Osteocyte (in vitro differentiated cells): ENCODE measurements at regions not wholly inside any gene's neighbourhood (a gene's known extent, or its start where the extent isn't known, plus 50 kb on each side); places are given as distances from the start of the nearest gene placed in this dataset.
"Not testable (repeated sequence)": the region's sequence is repeated elsewhere in the genome, so short reads cannot be mapped to it uniquely, and the experiment has no call there.

Experiments used
- DNase-seq: peaks from one replicate; pipeline ENCODE4 v3.0.0; 2021; ENCODE audit warnings: mixed read lengths; ENCODE audit not compliant: unreplicated experiment; ENCODE audit errors: extremely low spot score
- H3K27ac Mint-ChIP-seq: one replicate; pipeline ENCODE4 v1.8.0; 2021; ENCODE audit warnings: mild to moderate bottlenecking, mixed read lengths; ENCODE audit not compliant: unreplicated experiment
- H3K27me3 Mint-ChIP-seq: one replicate; pipeline ENCODE4 v1.8.0; 2021; ENCODE audit warnings: mixed read lengths; ENCODE audit not compliant: unreplicated experiment
- H3K36me3 Mint-ChIP-seq: one replicate; pipeline ENCODE4 v1.8.0; 2021; ENCODE audit warnings: mixed read lengths; ENCODE audit not compliant: unreplicated experiment
- H3K4me1 Mint-ChIP-seq: one replicate; pipeline ENCODE4 v1.8.0; 2021; ENCODE audit warnings: mixed read lengths; ENCODE audit not compliant: unreplicated experiment
- H3K4me3 Mint-ChIP-seq: one replicate; pipeline ENCODE4 v1.8.0; 2021; ENCODE audit warnings: mild to moderate bottlenecking, moderate library complexity, mixed read lengths; ENCODE audit not compliant: unreplicated experiment
- H3K9me3 Mint-ChIP-seq: one replicate; pipeline ENCODE4 v1.8.0; 2021; ENCODE audit warnings: mixed read lengths; ENCODE audit not compliant: unreplicated experiment
- TF ChIP-seq, protein P1 (sequence below): fragments of 200-600 bp; sonication (generic); IDR thresholded peaks from 2 replicates; pipeline ENCODE4 v1.5.0; 2021; ENCODE audit warnings: antibody characterized with exemption, mild to moderate bottlenecking, moderate library complexity

DNA sequence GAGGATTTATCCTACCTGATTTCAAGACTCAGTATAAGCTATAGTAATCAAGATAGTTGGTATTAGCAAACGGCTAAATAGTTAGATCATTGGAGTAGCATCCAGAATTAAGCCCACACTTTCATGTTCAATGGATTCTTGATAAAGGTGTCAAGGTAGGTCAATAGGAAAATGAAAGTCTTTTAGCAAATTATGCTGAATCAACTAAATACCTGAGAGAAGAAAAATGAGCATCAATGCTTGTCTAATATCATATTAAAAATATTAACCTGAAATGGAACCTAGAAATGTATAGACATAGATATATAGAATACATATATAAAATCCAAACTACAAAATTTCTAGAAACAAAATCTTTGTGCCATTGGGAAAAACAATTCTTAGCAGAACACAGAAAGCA lies 685.6 kb downstream of the DTWD2 start:
- TF ChIP-seq, protein P1, sequence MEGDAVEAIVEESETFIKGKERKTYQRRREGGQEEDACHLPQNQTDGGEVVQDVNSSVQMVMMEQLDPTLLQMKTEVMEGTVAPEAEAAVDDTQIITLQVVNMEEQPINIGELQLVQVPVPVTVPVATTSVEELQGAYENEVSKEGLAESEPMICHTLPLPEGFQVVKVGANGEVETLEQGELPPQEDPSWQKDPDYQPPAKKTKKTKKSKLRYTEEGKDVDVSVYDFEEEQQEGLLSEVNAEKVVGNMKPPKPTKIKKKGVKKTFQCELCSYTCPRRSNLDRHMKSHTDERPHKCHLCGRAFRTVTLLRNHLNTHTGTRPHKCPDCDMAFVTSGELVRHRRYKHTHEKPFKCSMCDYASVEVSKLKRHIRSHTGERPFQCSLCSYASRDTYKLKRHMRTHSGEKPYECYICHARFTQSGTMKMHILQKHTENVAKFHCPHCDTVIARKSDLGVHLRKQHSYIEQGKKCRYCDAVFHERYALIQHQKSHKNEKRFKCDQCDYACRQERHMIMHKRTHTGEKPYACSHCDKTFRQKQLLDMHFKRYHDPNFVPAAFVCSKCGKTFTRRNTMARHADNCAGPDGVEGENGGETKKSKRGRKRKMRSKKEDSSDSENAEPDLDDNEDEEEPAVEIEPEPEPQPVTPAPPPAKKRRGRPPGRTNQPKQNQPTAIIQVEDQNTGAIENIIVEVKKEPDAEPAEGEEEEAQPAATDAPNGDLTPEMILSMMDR = no peak
- H3K27me3 Mint-ChIP-seq = peaks cover 3% of the 10 kb centered on the region
- no peaks in the 10 kb centered on the region for H3K4me1 Mint-ChIP-seq
- no peak for DNase-seq
- no peak overlapping the region for H3K4me3 Mint-ChIP-seq
- no peaks in the 10 kb centered on the region for H3K9me3 Mint-ChIP-seq
- H3K36me3 Mint-ChIP-seq = no peaks in the 10 kb centered on the region
- H3K27ac Mint-ChIP-seq = no peak overlapping the region

DNA sequence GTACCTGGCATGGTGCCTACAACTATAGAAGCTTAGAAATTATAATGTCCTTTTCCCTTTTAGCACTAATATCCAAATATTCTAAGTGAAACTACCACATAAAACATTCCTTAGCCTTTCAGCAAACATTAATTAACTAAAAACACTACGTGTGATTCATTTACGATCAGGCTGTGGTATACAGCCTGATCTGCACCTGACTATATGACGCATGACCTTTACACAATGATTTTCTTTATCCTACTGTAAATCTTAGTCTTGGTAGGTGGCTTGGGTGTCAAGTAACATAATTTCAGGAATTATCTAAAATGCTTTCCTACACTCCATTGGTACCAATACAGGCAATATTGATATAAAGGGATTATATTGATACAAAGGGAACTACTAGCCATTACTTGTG lies 686.7 kb downstream of the DTWD2 start:
- no peak for DNase-seq
- TF ChIP-seq, protein P1 = no peak
- H3K27me3 Mint-ChIP-seq = peaks cover 5% of the 10 kb centered on the region
- H3K27ac Mint-ChIP-seq = no peak overlapping the region
- no peak overlapping the region for H3K4me3 Mint-ChIP-seq
- no peaks in the 10 kb centered on the region for H3K9me3 Mint-ChIP-seq
- H3K36me3 Mint-ChIP-seq = no peaks in the 10 kb centered on the region
- no peaks in the 10 kb centered on the region for H3K4me1 Mint-ChIP-seq

DNA sequence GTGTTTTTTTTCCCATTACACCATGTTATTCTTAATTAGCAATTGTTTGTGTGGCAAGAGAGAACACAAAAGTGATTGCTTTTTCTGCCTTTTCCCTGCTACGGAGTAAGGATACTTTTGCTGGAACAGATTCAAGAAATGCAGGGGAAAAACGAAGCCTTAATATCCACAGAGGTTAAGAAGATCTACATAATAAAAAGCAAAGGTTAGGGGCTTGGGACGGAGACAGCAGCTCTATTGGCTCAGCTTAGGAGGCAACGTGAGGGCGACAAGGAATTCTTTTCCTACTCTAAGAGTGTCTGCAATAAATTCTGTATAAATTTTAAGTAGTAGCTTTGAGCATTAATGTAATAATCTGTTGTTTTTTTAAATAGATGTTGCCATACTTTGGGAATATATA lies 693.3 kb downstream of the DTWD2 start:
- Mint-ChIP-seq H3K9me3 (no peaks in the 10 kb centered on the region), H3K27me3 (peaks cover 5% of the 10 kb centered on the region), H3K4me1 (no peaks in the 10 kb centered on the region), H3K4me3 (no peak overlapping the region), H3K27ac (no peak overlapping the region), H3K36me3 (no peaks in the 10 kb centered on the region)
- no peak for DNase-seq
- TF ChIP-seq, protein P1 = no peak

DNA sequence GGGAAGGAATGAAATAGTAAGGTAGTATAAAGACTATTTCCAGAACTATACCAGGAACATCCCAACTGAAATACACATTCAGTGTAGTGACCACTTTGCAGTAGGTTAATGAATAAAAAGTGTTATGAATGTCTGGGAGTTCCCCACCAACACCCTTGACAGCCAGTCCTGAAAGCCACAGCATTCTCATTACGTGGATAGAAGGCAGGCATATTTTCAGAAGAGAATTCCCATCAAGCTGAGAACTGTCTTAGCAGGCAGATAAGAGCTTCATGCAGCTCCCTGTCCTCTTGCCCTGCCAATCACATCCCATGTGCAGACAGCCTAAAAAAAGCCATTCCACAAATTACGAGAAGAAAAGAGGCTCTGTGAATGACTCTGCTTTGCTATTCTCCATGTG lies 695.0 kb downstream of the DTWD2 start:
- Mint-ChIP-seq H3K27me3 (peaks cover 2% of the 10 kb centered on the region), H3K4me3 (no peak overlapping the region), H3K4me1 (no peaks in the 10 kb centered on the region), H3K36me3 (no peaks in the 10 kb centered on the region), H3K27ac (no peak overlapping the region), H3K9me3 (no peaks in the 10 kb centered on the region)
- TF ChIP-seq, protein P1 = no peak
- no peak for DNase-seq

DNA sequence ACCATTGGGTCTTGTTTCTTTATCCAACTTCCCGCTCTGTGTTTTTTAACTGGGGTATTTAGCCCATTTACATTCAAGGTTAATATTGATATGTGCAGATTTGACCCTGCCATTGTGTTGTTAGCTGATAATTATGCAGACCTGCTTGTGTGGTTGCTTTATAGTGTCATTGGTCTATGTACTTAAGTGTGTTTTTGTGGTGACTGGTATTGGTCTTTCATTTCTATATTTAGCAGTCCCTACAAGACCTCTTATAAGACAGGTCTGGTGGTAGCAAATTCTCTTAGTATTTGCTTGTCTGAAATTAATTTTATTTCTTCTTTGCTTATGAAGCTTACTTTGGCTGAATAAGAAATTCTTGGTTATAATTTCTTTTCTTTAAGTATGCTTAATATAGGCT lies 698.1 kb downstream of the DTWD2 start:
- Mint-ChIP-seq H3K36me3 (no peaks in the 10 kb centered on the region), H3K4me3 (no peak overlapping the region), H3K9me3 (no peaks in the 10 kb centered on the region), H3K27ac (no peak overlapping the region), H3K4me1 (no peaks in the 10 kb centered on the region), H3K27me3 (no peaks in the 10 kb centered on the region)
- no peak for DNase-seq
- TF ChIP-seq, protein P1 = no peak

DNA sequence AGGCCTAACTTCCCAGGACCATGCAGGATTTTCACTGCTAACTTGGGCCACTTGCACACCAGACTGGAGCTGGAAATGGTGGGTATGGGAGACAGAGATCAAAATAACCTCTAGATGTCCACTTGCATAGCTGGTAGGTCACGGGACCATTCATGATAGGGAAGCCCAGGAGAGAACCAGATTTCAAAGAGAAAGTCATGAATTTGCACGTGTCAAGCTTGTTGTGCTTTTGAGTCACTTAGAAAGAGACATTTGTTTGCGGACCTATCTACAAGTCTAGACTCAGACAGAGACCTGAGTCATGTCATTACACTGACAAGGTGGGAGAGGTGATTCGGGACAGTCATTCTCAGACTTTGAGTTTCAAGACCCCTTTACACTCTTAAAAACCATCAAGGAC lies 704.1 kb downstream of the DTWD2 start:
- not testable (repeated sequence) for H3K9me3 Mint-ChIP-seq, H3K27ac Mint-ChIP-seq, H3K27me3 Mint-ChIP-seq, H3K4me1 Mint-ChIP-seq, H3K4me3 Mint-ChIP-seq, H3K36me3 Mint-ChIP-seq, DNase-seq

DNA sequence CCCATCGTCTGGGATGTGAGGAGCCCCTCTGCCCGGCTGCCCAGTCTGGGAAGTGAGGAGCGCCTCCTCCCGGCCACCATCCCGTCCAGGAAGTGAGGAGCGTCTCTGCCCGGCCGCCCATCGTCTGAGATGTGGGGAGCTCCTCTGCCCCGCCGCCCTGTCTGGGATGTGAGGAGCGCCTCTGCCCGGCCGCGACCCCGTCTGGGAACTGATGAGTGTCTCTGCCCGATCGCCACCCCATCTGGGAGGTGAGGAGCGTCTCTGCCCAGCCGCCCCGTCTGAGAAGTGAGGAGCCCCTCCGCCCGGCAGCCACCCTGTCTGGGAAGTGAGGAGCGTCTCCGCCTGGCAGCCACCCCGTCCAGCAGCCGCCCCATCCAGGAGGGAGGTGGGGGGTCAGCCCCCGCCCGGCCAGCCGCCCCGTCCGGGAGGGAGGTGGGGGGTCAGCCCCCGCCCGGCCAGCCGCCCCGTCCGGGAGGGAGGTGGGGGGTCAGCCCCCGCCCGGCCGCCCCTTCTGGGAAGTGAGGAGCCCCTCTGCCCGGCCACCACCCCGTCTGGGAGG lies 705.8 kb downstream of the DTWD2 start:
- not testable (repeated sequence) for H3K4me3 Mint-ChIP-seq, H3K4me1 Mint-ChIP-seq, H3K27me3 Mint-ChIP-seq, H3K36me3 Mint-ChIP-seq, H3K27ac Mint-ChIP-seq, H3K9me3 Mint-ChIP-seq, DNase-seq
